T-helper 1 cell treated with Interleukin-12 subunit alpha and Interleukin-12 subunit beta and Interleukin-4 antibody, amounts not matched to agents 30 μg/mL and 1 μg/mL, for 36 hours (primary cell): ENCODE measurements at regions not wholly inside any gene's neighbourhood (a gene's known extent, or its start where the extent isn't known, plus 50 kb on each side); places are given as distances from the start of the nearest gene placed in this dataset.

Experiments used
- H3K27ac Mint-ChIP-seq: one replicate; pipeline ENCODE4 v1.8.0; 2021; ENCODE audit warnings: mild to moderate bottlenecking, mixed read lengths
- H3K27me3 Mint-ChIP-seq: one replicate; pipeline ENCODE4 v1.8.0; 2021; ENCODE audit warnings: low read depth, mixed read lengths
- H3K36me3 Mint-ChIP-seq: one replicate; pipeline ENCODE4 v1.8.0; 2021; ENCODE audit warnings: low read depth, mixed read lengths
- H3K4me1 Mint-ChIP-seq: one replicate; pipeline ENCODE4 v1.8.0; 2021; ENCODE audit warnings: low read depth, mixed read lengths
- H3K4me3 Mint-ChIP-seq: one replicate; pipeline ENCODE4 v1.8.0; 2021; ENCODE audit warnings: mild to moderate bottlenecking, moderate library complexity, mixed read lengths
- H3K9me3 Mint-ChIP-seq: one replicate; pipeline ENCODE4 v1.8.0; 2021; ENCODE audit warnings: mixed read lengths

GRCh38 chr10:4137299-4137698, 352.3 kb upstream of the KLF6 start:
- H3K27ac Mint-ChIP-seq = no peak overlapping the region
- peaks cover 13% of the 10 kb centered on the region for H3K36me3 Mint-ChIP-seq
- no peak overlapping the region for H3K4me3 Mint-ChIP-seq
- peaks cover 9% of the 10 kb centered on the region for H3K4me1 Mint-ChIP-seq
- peaks cover 4% of the 10 kb centered on the region for H3K27me3 Mint-ChIP-seq
- peaks cover 25% of the 10 kb centered on the region for H3K9me3 Mint-ChIP-seq

DNA sequence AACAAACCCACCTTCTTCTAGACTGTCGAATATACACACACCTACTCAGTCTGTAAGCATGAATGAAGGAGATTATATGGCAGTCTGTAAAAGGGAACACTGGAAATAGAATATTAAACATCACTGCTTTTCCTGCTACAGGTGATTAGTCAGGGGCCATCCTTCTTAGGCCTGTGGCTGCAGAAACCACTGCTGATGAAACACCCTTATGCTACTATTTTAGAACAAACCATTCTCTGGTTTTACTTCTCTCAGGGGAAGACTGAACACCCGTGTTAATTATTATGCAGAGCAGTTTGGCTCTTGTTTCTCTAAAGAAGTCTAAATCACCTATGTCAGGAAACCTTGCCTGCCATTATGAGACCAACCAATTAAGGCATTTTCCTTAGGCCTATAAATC, 351.1 kb upstream of the KLF6 start:
- peaks cover 17% of the 10 kb centered on the region for H3K9me3 Mint-ChIP-seq
- no peak overlapping the region for H3K27ac Mint-ChIP-seq
- H3K4me1 Mint-ChIP-seq = peaks cover 9% of the 10 kb centered on the region
- H3K4me3 Mint-ChIP-seq = no peak overlapping the region
- no peaks in the 10 kb centered on the region for H3K27me3 Mint-ChIP-seq
- H3K36me3 Mint-ChIP-seq = peaks cover 10% of the 10 kb centered on the region

- H3K9me3 Mint-ChIP-seq = no peaks in the 10 kb centered on the region
- no peak overlapping the region for H3K27ac Mint-ChIP-seq
- H3K4me3 Mint-ChIP-seq = no peak overlapping the region
- no peaks in the 10 kb centered on the region for H3K27me3 Mint-ChIP-seq
- peaks cover 32% of the 10 kb centered on the region for H3K4me1 Mint-ChIP-seq
- H3K36me3 Mint-ChIP-seq = peaks cover 11% of the 10 kb centered on the region
Measured at GRCh38 chr10:4132216-4132556, 347.2 kb upstream of the KLF6 start.

GRCh38 chr10:4131407-4132215, 346.6 kb upstream of the KLF6 start:
- no peak overlapping the region for H3K27ac Mint-ChIP-seq
- peaks cover 1% of the 10 kb centered on the region for H3K9me3 Mint-ChIP-seq
- no peak overlapping the region for H3K4me3 Mint-ChIP-seq
- H3K36me3 Mint-ChIP-seq = peaks cover 11% of the 10 kb centered on the region
- no peaks in the 10 kb centered on the region for H3K27me3 Mint-ChIP-seq
- peaks cover 32% of the 10 kb centered on the region for H3K4me1 Mint-ChIP-seq

- H3K36me3 Mint-ChIP-seq = peaks cover 19% of the 10 kb centered on the region
- H3K4me3 Mint-ChIP-seq = no peak overlapping the region
- H3K4me1 Mint-ChIP-seq = peaks cover 38% of the 10 kb centered on the region
- no peak overlapping the region for H3K27ac Mint-ChIP-seq
- H3K9me3 Mint-ChIP-seq = peaks cover 11% of the 10 kb centered on the region
- H3K27me3 Mint-ChIP-seq = no peaks in the 10 kb centered on the region
Measured at GRCh38 chr10:4130685-4131084, 345.7 kb upstream of the KLF6 start.

DNA sequence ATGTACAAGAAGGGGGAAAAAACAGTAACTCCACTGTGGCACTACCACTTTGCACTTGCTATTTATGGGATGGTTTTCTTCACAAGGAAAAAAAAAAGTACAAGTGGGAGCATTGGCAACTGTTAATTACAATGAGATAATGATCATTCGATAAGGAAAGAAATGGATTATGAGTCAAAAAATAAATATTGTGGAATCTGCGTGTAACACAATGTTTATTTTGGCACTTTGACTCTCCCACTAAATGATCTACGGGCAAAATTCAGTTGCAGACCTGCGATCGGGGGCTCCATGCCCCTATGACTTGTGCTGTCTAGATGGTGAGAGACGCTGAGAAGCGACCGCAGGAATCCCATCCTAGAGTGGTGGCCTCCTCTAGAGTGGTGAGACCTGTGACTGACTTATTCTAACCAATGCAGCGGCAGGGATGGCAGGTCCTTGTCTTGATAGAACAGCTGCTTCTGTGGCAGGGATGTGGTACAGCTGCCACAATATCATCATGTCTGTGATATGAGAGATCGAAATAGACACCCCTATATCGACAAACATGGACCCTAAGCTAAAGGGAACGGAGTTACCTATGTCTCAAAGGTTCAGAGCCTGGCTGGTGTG, 345.0 kb upstream of the KLF6 start:
- H3K36me3 Mint-ChIP-seq = peaks cover 17% of the 10 kb centered on the region
- peak overlapping the region; percentile 17 for H3K27ac Mint-ChIP-seq
- H3K4me1 Mint-ChIP-seq = peaks cover 34% of the 10 kb centered on the region
- H3K9me3 Mint-ChIP-seq = peaks cover 15% of the 10 kb centered on the region
- peak overlapping the region; percentile 15 for H3K4me3 Mint-ChIP-seq
- no peaks in the 10 kb centered on the region for H3K27me3 Mint-ChIP-seq

DNA sequence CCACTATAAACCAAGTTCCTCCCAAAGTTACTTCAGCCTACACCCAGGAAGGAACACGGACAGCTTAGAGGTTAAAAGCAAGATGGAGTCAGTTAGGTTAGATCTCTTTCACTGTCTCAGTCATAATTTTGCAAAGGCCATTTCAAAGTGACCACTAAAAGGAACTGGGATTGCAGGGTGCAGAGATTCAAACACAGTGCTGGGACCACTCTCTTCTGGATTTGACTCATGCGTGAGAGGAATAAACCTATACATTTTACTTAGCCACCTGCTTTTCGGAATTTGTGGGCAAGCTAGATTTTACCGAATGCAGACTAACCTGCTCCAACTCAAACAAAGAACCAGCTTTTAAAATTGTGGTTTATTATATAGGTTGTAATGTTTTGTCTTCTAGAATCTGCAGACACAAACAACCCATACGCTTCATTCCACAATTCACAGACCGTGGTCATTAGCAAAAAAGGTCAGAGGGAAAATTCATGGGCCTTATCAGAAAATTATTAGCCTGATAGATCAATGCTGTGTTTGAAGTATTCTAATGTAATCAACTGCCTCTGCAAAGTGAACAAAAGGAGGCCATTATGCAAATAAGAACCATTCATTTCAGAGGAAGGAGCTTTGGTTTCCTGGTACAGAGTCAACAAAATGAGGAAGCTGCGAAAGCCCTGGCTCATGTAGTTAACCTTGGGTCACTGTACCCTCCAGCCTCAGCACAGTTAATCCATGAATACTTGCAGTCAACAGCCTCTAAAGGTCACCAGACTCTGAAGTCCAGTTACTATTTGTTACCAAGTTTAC, 342.7 kb upstream of the KLF6 start:
- peak overlapping the region; percentile 19 for H3K27ac Mint-ChIP-seq
- H3K27me3 Mint-ChIP-seq = no peaks in the 10 kb centered on the region
- peaks cover 21% of the 10 kb centered on the region for H3K36me3 Mint-ChIP-seq
- H3K9me3 Mint-ChIP-seq = peaks cover 17% of the 10 kb centered on the region
- no peak overlapping the region for H3K4me3 Mint-ChIP-seq
- H3K4me1 Mint-ChIP-seq = peaks cover 44% of the 10 kb centered on the region

GRCh38 chr10:4125776-4126175, 340.8 kb upstream of the KLF6 start:
- Mint-ChIP-seq H3K9me3 (peaks cover 17% of the 10 kb centered on the region), H3K36me3 (peaks cover 21% of the 10 kb centered on the region), H3K4me1 (peaks cover 51% of the 10 kb centered on the region), H3K4me3 (no peak overlapping the region), H3K27me3 (no peaks in the 10 kb centered on the region), H3K27ac (no peak overlapping the region)

DNA sequence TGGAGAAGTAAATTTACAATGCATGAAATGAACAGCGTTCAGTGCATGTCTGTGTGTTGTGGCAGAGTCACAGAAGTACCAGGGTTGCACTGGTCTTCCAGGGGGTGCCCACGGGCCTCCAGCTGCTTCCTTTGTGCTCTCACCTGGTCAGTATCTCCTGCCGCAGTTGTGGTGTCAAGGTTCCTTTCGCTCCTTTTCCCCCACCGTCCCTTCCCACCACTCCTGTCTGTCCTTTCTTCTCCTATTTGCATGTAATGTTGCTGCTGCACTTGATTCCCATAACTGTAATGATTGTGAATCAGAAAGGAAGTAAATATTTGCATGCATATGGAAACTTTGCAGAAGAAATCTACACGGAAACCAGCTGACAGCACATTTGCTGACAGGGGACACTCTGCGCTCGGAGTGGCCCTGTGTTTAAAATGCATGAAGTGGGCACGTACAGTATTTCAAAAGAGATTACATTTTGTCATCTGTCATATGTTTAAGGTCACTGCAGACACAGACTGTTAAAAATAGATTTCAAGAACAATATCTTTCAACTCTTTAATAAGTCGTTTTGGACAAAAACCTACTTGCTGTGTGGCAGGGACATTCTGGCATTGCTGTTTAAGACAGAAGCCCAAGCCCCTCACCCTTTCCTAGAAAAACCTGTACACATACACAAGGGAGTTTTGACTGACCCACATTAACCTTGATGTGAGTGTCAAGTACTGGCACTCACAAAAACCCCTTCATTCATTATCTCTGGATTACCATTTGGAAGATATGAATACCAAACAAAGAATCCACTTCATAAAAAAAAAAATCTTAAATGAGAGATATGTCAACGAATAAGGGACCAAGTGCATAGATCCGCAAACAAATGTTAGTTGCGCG, 336.7 kb upstream of the KLF6 start:
- Mint-ChIP-seq H3K4me1 (peaks cover 31% of the 10 kb centered on the region), H3K27me3 (peaks cover 4% of the 10 kb centered on the region), H3K36me3 (peaks cover 15% of the 10 kb centered on the region), H3K27ac (peak overlapping the region; percentile 37), H3K9me3 (peaks cover 21% of the 10 kb centered on the region), H3K4me3 (peak overlapping the region; percentile 39)

DNA sequence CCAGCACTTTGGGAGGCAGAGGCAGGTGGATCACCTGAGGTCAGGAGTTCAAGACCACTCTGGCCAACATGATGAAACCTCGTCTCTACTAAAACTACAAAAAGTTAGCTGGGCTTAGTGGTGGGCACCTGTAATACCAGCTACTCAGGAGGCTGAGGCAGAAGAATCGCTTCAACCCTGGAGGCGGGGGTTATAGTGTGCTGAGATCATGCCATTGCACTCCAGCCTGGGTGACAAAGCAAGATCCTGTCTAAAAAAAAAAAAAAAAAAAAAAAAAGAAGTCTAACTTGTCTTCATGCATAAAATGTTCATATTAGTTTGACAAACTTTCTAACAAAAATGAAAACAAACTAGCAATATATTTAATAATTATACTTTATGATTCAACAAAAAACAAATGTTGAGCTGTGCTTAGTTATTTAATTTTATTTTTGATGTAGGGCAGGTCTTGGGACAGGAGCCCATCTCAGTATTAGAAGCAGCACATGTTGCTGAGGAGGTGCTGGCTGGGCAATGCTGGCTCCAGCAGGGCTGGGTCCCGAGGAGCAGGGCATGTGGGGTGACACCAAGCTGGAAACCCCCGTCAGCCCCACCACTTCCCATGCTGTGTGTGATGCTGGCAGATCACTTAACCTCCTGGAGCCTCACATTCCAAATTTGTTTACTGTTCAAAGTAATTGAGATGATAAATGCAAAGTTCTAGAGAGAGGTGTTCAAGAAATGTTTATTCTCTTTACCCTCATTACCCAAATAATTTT, 335.3 kb upstream of the KLF6 start:
- Mint-ChIP-seq H3K36me3 (peaks cover 10% of the 10 kb centered on the region), H3K27ac (no peak overlapping the region), H3K4me3 (no peak overlapping the region)

DNA sequence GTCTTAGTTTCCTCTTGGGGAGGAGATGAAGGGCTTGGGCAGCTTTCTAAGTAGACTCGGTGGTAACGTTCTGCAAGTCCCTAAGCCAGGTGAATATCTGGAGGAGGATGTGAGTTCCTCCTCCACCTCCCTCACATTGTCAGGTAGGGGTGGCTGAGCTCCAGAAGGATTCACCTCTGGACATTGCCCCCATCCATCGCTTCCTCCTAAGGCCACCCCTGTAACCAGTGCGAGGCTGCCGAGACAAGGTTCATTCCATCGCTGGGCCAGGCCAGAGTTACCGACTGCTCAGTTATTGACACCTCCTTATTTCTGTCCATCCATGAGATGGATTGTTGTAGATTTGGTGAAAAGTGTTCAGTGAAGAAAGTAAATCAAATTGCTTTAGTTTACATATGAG, 334.1 kb upstream of the KLF6 start:
- Mint-ChIP-seq H3K27me3 (peaks cover 6% of the 10 kb centered on the region), H3K4me1 (peaks cover 13% of the 10 kb centered on the region), H3K9me3 (peaks cover 13% of the 10 kb centered on the region), H3K4me3 (no peak overlapping the region), H3K36me3 (peaks cover 6% of the 10 kb centered on the region), H3K27ac (no peak overlapping the region)

More for the DNA sequence above, 335.3 kb upstream of the KLF6 start:
- peaks cover 6% of the 10 kb centered on the region for H3K27me3 Mint-ChIP-seq
- peaks cover 20% of the 10 kb centered on the region for H3K4me1 Mint-ChIP-seq
- H3K9me3 Mint-ChIP-seq = peaks cover 13% of the 10 kb centered on the region

DNA sequence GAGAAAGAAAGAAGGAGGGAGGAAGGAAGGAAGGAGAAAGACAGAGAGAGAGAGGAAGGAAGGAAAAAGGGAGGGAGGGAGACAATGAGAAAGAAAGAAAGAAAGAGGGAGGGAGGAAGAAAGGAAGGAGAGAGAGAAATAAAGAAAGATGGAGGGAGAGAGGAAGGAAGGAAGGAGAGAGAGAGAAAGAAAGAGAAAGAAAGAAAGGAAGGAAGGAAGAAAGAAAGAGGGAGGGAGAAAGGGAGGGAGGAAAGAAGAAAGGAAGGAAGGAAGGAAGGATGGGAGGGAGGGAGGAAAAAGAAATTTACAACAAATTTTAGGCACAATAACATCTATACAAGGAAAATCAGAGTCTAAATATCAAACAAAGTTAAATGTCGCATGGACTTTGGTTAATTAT, 332.6 kb upstream of the KLF6 start:
- Mint-ChIP-seq H3K36me3 (peaks cover 6% of the 10 kb centered on the region), H3K27me3 (peaks cover 6% of the 10 kb centered on the region), H3K27ac (no peak overlapping the region), H3K4me1 (peaks cover 8% of the 10 kb centered on the region), H3K9me3 (peaks cover 13% of the 10 kb centered on the region), H3K4me3 (no peak overlapping the region)

GRCh38 chr10:4111643-4112042, 326.6 kb upstream of the KLF6 start:
- Mint-ChIP-seq H3K36me3 (peaks cover 10% of the 10 kb centered on the region), H3K9me3 (peaks cover 16% of the 10 kb centered on the region), H3K27ac (no peak overlapping the region), H3K27me3 (peaks cover 13% of the 10 kb centered on the region), H3K4me3 (no peak overlapping the region), H3K4me1 (peaks cover 5% of the 10 kb centered on the region)
